ENCODE measurements at regions not wholly inside any gene's neighbourhood (a gene's known extent, or its start where the extent isn't known, plus 50 kb on each side); places are given as distances from the start of the nearest gene placed in this dataset.
A peak's percentile ranks its signal among the peaks of the same experiment; 100 is the strongest.
"Not testable (repeated sequence)": the region's sequence is repeated elsewhere in the genome, so short reads cannot be mapped to it uniquely, and the experiment has no call there.

DNA sequence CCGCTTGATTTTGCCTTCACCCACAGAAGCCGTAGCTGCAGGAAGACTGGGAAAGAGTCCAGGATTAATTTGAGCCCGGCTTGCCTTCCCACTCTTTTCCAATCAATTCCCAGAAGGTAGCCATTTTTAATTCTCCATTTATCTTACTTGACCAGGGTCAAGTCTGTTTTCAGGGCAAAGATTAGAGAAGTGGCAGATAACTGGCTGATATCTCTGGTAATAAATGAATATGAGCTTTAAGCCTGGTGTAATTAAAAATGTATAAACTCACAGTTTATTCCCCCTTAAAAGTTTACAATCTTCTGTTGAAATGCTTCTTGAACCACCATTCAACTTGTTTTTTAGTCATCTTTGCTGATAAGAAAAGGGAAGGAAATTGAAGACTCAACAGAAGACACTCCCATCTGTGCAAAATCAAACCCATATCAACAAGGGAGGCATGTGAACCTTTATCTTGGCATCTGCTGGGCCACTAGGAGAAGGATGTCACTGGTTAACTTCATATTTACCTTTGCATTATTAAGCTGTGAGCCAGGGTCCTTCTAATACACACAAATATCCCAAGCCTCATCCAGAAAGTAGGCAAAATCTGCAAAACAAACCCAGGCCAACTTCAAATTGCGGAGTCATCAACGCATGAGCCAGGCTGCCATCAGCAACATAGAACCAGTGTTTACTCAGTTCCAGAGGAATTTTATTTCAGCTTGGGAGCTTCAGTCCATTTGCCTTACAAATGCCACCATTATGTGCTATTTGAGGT lies 314.6 kb upstream of the MAF start:
- DNase-seq, result no peak

DNA sequence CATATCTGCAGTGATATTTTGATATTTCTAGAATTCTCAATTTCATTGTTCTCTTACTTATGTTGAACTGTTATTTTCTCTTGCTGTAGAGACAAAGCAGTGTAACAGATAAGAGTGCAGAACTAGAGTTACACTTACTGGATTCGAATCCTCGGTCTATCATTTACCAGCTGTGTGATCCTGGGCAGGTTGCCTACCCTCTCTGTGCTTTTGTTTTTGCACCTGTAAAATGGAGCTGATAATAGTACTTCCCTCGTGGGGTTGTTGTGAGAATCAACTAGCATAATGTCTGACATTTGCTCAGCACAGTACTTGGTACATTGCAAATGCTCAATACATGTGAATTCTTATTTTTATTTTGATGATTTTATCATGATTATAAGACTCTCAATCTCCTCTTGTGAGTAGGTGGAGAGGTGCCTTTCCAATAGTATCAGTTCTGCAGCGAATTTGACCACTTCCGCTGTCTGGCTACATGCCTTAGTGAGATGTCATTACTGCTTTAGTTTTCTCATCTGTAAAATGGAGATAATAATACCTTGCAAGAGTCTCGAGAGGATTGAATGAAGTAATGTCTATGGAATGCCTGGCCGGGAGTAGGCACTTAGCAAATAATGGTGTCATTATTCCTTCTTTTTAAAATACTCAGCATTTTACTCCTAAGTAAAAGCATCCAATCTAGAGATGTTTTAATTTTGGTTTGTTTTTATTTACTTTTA lies 312.2 kb upstream of the MAF start:
- no peak for DNase-seq

DNA sequence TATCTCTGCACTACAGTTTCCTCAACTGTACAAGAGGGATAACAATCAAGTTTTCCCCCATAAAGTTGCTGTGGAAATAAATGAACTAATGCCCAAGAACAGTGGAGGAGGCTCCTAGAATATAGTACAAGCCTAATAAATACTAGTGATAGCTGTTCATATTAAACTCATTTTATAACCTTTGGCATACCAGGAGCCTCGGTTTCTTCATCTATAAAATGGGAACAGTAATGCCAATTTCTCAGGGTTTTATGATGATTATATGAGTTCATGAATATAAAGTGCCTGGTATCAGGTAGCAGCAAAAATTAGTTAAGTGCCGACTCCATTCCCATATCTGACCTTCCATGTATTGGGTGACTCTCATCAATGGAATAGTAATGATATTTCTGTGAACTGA lies 311.1 kb upstream of the MAF start:
- no peak for DNase-seq

DNA sequence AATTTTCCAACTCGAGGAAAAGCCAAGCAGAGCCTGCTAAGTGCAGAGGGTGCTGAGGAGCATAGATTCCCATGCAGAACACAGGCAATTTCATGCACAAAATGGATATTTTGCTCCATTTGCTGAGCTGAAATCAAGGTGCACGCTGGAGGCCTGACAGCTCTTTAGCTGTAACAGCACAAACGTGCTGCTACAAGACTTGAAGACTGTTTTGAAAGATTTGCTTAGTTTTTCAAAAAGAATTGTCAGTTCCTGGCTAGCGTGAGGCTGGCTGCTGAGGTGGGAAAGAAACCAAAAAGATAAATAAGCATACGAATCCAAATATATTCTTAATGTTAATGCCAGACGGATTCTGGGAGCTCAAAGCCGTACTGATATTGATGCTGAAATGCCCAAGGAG lies 309.0 kb upstream of the MAF start:
- no peak for DNase-seq

DNA sequence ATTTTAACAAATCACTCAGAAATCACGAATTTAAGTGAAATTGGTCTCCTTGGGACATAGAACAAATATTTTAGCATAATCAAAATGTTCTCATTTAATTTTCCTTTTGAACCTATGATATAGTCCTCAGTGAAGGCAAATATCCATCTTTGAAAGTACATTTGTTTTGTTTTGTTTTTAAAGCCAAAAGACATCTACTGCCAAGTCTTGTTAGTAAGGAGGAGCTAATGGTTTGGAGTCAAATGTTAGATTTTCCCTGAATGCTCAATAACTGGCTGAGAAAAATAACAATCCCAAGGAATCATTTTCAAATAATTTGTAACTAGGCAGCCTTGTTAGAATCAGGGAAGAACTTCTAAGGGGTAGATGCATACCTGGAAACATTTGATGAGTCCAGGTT lies 302.9 kb upstream of the MAF start:
- DNase-seq, result no peak

DNA sequence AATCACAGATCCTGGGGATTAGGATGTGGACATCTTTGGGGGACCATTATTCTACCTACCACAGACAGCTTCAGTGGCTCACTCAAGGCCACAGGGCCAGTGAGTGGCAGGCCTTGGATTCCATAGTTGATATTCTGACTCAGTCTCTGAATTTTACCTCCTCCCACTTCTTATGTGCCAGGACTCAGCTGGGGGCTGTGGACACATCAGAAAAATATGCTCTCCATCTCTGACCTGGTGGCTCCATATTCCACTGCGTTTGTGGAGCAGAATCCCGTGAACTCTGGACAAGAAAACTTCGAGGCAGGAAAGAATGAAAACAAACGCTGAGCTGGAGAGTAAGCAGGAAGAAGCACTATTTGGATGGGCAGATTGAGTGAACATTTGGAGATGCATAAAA lies 301.8 kb upstream of the MAF start:
- no peak for DNase-seq

DNA sequence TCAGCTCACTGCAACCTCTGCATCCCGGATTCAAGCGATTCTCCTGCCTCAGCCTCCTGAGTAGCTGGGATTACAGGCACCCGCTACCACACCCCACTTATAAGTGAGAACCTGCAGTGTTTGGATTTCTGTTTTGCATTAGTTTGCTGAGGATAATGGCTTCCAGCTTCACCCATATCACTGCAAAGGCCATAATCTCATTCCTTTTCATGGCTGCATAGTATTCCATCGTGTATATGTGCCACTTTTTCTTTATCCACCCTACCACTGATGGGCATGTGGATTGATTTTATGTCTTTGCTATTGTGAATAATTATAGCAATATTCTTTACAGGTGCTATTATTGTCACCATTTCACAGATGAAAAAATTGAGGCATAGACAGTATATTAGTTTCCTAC lies 301.0 kb upstream of the MAF start:
- no peak for DNase-seq

DNA sequence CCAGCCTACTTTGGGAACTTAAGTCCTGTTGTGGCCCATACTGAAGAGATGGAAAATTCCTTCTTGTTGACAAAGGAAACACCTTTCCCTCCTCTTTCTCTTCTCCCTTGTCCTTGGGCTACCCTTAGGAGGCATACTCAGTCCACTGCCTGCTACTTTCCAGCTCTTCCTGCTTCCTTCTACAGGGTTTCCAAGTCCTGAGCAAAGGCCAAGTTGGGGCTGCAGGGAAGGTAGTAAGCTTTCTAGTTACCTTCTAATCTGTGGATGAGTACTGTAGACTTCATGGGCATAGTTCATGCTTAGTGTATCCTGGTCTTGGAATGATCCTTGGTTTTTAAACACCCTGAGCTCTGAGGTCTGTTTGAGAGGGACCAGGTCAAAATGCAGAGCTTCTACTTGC lies 299.2 kb upstream of the MAF start:
- no peak for DNase-seq

DNA sequence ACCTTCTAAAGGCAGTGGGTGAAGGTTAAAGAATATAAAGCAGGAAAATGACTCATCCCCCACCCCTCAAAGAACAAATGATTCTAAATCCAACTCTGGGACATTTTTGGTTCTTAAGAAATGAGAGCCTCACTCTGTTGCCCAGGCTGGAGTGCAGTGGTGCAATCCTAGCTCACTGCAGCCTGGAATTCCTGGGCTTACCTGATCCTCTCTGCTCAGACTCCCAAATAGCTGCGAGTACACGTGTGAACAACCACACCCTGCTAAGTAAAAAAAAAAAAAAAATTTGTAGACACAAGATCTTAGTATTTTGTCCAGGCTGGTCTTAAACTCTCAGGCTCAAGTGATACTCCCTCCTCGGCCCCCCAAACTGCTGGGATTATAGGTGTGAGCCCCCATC lies 298.8 kb upstream of the MAF start:
- DNase-seq, result no peak

DNA sequence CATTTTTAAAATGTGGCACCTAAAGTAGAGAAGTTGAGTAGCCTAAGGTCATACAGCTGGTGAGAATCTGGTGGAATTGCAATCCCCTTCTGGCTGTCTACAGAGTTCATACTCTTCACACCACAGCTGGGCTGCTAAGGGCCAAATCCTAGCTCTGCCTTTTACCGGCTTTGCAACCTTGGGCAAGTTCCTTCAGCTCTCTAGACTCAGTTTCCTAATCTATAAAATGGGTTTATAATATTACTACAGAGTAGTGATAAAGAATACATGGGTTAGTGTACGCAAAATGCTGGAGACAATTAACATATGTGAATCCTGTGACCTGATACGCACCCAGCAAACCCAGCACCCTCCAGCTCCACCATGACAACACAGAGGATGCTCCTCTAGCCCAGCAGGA lies 298.2 kb upstream of the MAF start:
- DNase-seq, result no peak

DNA sequence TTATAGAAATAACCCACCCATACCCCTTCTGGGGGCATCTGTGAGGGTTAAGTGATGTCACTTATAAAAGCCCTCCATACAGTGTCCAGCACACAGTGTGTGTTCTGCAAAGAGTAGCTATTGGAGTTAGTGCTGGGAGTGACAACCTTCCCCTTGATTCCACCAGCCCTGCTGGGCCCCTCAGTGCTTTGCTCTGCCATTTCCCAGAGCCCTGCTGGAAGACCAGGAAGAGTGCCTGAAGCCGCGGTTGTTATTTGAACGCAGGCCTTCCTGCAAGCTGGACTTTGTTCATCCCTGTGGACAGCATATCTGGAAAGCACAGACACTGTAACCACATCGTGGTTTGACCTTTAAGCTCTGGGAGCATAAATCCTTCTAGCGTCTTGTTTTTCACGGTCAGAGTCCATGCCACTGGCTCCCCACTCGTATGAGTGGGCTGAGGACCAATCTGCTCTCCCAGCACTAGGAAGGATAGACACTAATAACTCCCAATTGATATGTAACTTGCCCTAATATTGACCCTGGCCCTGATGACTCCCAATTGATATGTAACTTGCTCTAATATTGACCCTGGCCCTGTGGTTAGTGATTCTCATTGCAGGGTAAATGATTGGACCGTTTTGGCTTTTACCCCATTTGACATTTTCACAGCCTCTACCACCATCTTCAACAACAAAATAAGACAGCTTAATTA lies 297.1 kb upstream of the MAF start:
- no peak for DNase-seq

DNA sequence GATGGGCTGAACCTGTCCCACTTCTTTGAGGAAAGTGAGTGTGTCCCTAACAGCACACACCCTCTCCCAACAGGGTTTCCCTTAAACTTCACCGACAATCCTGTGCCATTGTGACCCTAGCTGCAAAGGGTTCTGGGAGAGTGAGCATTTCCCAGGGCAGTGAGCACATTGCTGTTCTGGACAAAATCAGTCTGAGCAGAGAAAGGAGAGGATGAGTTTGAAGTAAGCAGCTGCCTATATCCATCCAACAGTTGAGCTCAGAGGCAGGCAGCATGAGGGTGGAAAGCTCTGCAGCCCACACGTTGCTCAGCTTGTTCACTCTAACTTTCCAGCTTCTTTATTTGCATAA lies 296.5 kb upstream of the MAF start:
- no peak for DNase-seq

DNA sequence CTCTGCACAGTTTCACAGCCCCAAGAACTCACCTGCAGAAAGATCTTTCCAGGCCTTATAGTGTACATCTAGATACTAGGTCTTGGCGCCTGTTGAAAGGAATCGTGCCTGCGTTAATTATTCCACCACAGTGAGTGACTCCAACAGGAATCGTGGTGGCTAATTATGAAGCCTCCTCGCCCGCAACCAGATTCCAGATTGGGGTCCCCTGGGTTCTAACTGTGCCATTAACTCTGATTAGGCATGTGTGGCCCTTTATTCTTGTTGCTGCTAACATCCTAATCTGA lies 295.3 kb upstream of the MAF start:
- DNase-seq, result no peak

DNA sequence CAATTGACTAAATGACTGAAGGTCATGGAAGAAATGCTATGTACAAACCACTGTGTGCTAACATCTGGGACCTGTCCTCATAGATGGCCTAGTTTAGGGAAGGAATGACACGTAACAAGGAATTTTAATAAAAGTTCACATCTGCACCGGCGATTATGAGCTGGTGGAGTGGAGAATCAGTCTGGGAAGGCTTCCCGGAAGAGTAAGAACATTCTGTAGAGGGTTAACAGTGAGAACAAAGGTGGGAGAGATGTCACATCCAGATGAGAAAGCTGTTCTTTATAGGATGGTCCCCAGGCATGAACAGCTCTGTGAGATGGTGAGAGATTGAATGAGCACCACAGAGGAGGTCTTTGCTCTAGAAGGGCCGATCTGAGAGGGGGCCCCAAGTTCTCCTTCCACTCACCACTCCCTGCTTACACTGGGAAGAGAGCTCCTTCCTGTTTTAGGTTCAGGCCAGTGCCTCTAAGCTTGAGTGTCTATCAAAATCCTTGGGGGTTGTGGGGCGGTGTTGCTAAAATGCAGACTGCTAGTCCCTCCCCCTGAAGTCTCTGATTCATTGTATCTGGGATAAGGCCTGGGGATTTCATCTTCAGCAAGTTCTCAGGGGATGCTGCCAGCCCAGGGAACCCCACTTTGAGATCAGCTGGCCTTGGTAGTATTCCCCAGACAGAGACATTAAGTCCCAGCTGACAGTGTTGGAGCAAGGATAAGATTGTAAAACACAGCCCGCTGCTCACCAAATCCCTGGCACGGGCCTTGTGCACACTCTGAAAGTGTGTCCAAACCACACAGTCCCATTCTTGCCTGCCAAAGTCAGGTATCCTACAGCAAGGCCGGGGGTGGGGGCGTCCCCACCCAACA lies 294.7 kb upstream of the MAF start:
- no peak for DNase-seq

DNA sequence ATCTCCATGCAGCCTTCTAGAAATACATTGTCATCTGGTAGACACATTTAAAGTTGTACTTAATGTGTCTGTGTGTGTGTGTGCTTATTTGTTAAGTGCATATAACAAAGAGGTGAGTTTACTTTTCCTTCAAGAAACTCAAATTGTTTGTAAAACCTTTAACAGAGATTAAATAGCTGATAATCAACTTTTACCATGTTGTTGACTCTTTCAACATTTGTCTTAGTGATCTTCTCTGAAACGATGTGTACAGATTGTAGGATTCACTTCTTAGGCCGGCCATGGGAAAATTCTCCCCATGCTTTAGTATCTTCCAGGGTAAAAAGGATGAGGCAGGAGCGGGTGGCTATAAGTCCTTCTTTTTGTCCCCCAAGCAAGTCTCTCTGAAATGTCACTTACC lies 292.9 kb upstream of the MAF start:
- no peak for DNase-seq

DNA sequence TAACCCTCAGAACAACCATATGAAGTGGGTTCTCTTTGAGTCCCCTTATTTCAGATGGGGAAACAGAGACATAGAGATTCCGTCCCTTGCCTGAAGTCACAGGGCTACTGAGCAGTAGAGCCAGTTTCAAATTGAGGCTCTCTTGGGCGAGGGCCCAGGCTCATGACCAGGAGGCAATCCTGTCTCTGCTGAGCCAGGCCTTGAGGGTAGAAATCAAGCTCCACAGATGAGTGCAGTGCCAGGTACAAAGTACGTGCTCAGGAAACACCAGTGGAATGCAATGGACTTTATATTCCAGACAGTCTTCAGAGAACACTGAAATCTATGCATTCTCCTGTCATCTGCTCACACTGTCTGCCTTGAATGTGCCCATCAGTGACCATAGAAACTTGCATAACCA lies 291.7 kb upstream of the MAF start:
- DNase-seq, result no peak

DNA sequence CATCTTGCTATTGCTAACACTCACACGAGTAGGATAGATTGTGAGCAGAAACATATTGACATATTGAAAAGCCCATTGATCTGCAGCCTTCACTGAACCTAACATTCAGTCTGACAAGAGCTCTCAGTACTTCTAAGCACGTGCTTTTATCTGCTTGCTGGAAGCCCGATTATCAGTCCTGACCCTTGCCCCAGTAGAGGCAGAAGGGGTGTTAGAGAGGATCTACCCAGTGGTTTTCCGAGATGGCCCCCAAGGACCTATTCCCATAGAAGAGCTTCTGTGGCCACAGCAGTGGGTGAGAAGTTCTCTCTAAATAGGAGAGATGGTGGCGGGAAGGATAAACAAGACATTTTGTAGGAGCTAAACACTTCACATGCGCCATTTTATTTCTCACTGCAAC lies 290.9 kb upstream of the MAF start:
- no peak for DNase-seq

DNA sequence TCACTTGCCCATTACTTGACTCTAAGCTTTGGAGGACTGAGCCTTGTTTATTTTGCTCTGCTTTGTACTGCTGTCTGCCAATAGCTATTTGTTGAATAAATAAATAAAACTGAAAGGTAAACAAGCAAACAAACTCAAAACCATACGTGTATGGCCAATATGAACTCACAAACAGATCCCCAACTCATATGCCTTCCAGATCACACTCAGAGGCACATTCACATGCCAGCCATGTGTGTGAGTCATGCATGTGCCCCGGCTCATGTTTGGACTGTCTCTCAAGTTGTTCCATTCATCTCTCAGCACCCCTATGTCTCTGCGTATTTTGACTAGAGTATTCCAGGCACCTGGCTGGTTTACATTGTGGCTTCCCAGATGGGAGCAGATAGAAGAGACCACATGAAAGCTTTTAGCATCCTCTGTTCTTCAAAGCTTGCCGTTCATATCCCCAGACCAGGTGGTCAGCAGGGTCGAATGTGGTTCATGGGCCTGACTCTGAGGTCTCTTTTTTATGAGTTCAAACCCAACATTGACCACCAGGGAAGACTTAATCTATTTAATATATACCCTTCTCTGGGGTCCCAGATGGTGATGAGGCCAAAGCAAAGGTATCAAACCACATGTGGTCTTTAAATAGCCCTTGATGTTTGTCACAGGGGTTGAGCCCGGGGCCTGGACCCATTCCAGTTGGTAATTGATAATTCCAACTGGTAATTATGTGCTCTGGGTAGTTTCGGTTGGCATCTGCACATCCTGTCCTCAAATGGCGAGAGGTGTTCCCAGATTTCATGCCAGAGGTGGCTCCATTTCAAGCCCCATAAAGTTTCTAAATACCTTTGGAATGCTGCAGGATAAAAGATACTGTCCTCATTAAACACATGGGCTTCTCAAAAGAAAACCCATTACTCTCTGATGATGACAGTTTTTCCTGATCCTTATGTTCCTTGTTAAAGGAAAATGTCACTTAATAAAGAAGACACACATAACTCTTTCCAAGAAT lies 287.3 kb upstream of the MAF start:
- DNase-seq, result peak; percentile 13

DNA sequence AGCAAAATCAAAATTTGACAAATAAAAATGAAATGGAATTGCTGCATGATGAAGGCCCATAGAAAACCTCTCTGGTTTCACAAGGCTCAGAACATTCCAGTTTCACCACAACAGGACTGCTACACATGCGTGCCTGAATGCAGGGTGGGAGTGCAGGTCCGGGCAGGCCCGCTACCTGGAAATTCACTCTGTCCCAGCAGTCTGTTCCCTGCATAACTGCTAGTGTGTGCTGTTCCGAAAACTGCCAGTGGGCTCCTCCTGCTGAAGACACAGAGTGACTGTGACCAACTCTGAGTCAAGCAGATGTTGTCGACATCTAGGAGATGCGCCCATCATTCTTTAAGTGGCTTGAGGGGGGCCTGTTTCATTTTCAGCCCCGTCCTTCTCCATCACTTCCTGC lies 284.8 kb upstream of the MAF start:
- no peak for DNase-seq

DNA sequence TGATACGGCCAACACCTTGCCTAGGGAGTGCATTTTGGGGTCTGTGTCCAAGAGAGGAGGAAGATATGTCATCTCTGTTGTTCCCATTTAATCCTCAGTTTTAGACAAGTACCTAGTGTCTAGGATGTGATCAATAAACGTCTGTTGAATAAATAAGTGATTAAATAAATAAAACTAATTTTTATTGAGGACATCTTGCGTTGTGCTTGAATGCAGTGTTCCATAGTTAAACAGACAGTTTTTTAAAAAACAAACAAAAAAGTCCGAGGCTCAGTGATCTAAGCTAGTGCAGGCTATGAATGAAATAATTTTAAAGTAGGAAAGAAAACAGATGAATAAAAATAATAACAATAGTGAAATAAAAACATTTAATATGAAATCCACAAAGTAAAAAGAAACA lies 283.0 kb upstream of the MAF start:
- no peak for DNase-seq

DNA sequence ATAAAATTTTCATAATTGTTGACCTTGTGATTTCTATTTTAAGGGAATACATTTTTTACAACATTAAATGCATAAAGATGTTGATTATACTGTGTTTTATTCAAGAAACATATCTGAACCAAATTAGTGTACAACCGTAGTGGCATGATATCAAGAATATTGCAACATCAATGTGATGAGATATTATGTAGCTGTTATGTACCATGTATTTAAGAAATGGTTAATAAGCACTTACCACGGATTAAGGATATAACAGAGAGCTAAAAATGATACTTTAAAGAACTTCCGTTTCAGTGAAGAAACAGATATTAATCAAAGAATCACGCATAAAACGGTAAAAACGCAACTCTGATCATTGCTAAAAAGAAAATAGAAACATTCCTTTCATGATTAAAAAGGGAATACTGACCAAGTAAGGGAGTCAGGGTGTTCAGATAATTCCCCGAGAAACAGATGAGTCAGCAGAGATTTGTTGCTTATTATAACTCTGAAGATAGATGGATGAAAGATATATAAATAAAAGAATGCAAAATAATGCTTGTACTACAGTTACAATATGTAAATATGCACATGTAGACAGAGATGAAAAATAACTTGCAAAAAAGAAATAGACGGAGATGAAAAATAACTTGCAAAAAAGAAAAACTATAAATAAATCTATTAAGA lies 281.9 kb upstream of the MAF start:
- no peak for DNase-seq

DNA sequence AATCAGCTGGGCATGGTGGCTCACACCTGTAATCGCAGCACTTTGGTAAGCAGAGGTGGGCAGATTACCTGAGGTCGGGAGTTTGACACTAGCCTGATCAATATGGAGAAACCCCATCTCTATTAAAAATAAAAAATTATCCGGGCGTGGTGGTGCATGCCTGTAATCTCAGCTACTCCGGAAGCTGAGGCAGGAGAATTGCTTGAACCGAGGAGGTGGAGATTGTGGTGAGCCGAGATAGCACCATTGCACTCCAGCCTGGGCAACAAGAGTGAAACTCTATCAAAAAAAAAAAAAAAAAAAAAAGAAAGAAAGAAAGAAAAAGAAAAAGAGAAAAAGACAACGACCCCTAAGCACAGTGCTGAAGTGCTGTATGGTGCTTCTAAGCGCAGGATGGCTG lies 280.6 kb upstream of the MAF start:
- DNase-seq, result not testable (repeated sequence)
